Right renal pelvis (tissue), 4 donors: ENCODE measurements at regions not wholly inside any gene's neighbourhood (a gene's known extent, or its start where the extent isn't known, plus 50 kb on each side); places are given as distances from the start of the nearest gene placed in this dataset.

Experiments
- DNase-seq, 4 donors: peaks; one replicate each; pipeline ENCODE4 v3.0.0-alpha.2; 2013; ENCODE audit warnings: low read depth in 4 of 4, low spot score in 3 of 4, missing footprints in 1 of 4

DNA sequence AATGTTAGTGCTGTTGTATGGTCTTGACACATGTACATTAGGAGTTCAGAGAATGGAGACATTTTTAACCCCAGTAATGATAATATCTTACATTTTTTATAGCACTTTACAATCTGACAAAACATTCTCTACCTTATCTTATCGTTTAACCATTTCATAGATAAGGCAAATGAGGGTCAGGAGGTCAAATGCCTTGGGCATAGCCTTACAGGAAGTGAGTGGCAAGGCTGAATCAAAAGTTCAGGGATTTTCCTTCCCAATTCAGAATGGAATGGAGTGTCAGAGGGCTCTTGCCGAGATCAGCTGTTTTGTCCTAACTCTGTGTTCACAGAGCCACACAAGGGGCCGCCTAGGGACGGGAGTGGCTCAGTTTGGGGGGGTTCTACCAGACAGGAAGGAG is 57.6 kb upstream of the AK4 start:
- DNase-seq: no peak

DNA sequence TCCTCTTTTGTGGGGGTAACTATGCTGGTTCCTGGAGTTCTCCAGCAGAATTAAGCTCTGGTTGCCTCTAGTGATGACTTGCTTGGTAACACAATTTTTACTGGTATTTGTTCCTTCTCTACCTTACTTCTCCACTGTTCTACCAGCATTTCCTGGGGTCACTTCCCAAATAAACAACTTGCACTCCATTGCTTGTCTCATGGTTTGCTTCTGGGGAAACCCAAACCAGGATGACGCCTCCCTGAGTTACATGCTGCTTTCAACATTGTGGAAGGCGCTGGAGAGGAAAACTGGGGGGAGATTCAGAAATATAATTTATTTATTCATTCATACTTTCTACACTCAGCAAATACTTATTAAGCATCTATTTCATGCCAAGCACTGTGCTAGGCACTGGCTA is 55.3 kb upstream of the AK4 start:
- no peak for DNase-seq

DNA sequence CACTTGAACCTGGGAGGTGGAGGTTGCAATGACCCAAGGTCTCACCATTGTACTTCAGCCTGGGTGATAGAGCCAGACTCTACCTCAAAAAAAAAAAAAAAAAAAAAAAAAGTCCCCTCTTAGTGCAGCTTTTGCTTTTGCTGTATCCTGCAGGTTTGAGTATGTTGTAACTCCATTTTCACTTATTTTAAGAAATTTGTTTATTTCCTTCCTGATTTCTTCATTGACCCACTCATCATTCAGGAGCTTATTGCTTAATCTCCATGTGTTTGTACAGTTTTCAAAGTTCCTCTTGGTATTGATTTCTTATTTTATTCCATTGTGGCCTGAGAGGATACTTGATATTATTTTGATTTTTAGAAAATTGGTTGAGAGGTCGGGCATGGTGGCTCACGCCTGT is 50.9 kb upstream of the AK4 start:
- DNase-seq: no peak
